ENCODE measurements at regions not wholly inside any gene's neighbourhood (a gene's known extent, or its start where the extent isn't known, plus 50 kb on each side); places are given as distances from the start of the nearest gene placed in this dataset.

- DNase-seq (ENCODE audit: low read depth in 2 of 2): no peak
These were observed 64.5 kb downstream of the COPS8 start for GRCh38 chr2:237150186-237150585.

GRCh38 chr2:237150831-237151375 is 65.2 kb downstream of the COPS8 start:
- DNase-seq (ENCODE audit: low read depth in 2 of 2): no peak

- no peak for DNase-seq (ENCODE audit: low read depth in 2 of 2)
These were observed 66.7 kb downstream of the COPS8 start for GRCh38 chr2:237152361-237152760.

GRCh38 chr2:237153181-237153580 is 67.5 kb downstream of the COPS8 start:
- DNase-seq (ENCODE audit: low read depth in 2 of 2): no peak

GRCh38 chr2:237154082-237154638 is 68.5 kb downstream of the COPS8 start:
- peak; percentile 48 to 72 for DNase-seq (ENCODE audit: low read depth in 2 of 2)

- DNase-seq (ENCODE audit: low read depth in 2 of 2): no peak
These were observed 69.5 kb downstream of the COPS8 start for GRCh38 chr2:237154884-237155851.

GRCh38 chr2:237156031-237156856 is 70.6 kb downstream of the COPS8 start:
- peak; percentile 51 to 89 for DNase-seq (ENCODE audit: low read depth in 2 of 2)

GRCh38 chr2:237156857-237157779 is 71.4 kb downstream of the COPS8 start:
- no peak for DNase-seq (ENCODE audit: low read depth in 2 of 2)

GRCh38 chr2:237157780-237158102 is 72.1 kb downstream of the COPS8 start:
- no peak for DNase-seq (ENCODE audit: low read depth in 2 of 2)

- DNase-seq (ENCODE audit: low read depth in 2 of 2): no peak
These were observed 72.5 kb downstream of the COPS8 start for GRCh38 chr2:237158194-237158593.

GRCh38 chr2:237159006-237159911 is 73.6 kb downstream of the COPS8 start:
- DNase-seq (ENCODE audit: low read depth in 2 of 2): peak in 1 of 2 donors; percentile 22

- no peak for DNase-seq (ENCODE audit: low read depth in 2 of 2)
These were observed 74.7 kb downstream of the COPS8 start for GRCh38 chr2:237160271-237160919.

- DNase-seq (ENCODE audit: low read depth in 2 of 2): no peak
These were observed 75.5 kb downstream of the COPS8 start for GRCh38 chr2:237161189-237161588.

- DNase-seq (ENCODE audit: low read depth in 2 of 2): no peak
These were observed 77.3 kb downstream of the COPS8 start for GRCh38 chr2:237162959-237163358.

GRCh38 chr2:237164474-237165042 is 78.9 kb downstream of the COPS8 start:
- DNase-seq (ENCODE audit: low read depth in 2 of 2): no peak

- DNase-seq (ENCODE audit: low read depth in 2 of 2): peak in 1 of 2 donors; percentile 56
These were observed 80.0 kb downstream of the COPS8 start for GRCh38 chr2:237165405-237166276.

- DNase-seq (ENCODE audit: low read depth in 2 of 2): no peak
These were observed 81.3 kb downstream of the COPS8 start for GRCh38 chr2:237167038-237167437.

- DNase-seq (ENCODE audit: low read depth in 2 of 2): no peak
These were observed 82.2 kb downstream of the COPS8 start for GRCh38 chr2:237167934-237168333.
